GM18861 (cell line): ENCODE measurements at regions not wholly inside any gene's neighbourhood (a gene's known extent, or its start where the extent isn't known, plus 50 kb on each side); places are given as distances from the start of the nearest gene placed in this dataset.

Experiments
- ATAC-seq: cut with Tn5 transposase; IDR thresholded peaks from one replicate; pipeline ENCODE4 v1.9.1; 2021; ENCODE audit not compliant: unreplicated experiment

- no peak for ATAC-seq
These were observed 1718.0 kb upstream of the PCDH7 start for GRCh38 chr4:29002151-29002550.

GRCh38 chr4:29005838-29006237, 1714.3 kb upstream of the PCDH7 start:
- no peak for ATAC-seq

GRCh38 chr4:29009908-29010307, 1710.3 kb upstream of the PCDH7 start:
- no peak for ATAC-seq

- ATAC-seq, result no peak
These were observed 1706.8 kb upstream of the PCDH7 start for GRCh38 chr4:29013341-29013740.

- ATAC-seq, result no peak
These were observed 1705.6 kb upstream of the PCDH7 start for GRCh38 chr4:29014555-29014954.

GRCh38 chr4:29033703-29034102, 1686.5 kb upstream of the PCDH7 start:
- no peak for ATAC-seq

- no peak for ATAC-seq
These were observed 1682.7 kb upstream of the PCDH7 start for GRCh38 chr4:29037501-29037900.

- no peak for ATAC-seq
These were observed 1676.8 kb upstream of the PCDH7 start for GRCh38 chr4:29043411-29043810.

GRCh38 chr4:29046186-29046585, 1674.0 kb upstream of the PCDH7 start:
- no peak for ATAC-seq

GRCh38 chr4:29046781-29047180, 1673.4 kb upstream of the PCDH7 start:
- no peak for ATAC-seq

- ATAC-seq, result no peak
These were observed 1672.7 kb upstream of the PCDH7 start for GRCh38 chr4:29047341-29048041.

GRCh38 chr4:29051381-29051965, 1668.7 kb upstream of the PCDH7 start:
- ATAC-seq, result no peak

GRCh38 chr4:29052266-29052665, 1667.9 kb upstream of the PCDH7 start:
- no peak for ATAC-seq

- no peak for ATAC-seq
These were observed 1661.6 kb upstream of the PCDH7 start for GRCh38 chr4:29058531-29058930.

- no peak for ATAC-seq
These were observed 1653.3 kb upstream of the PCDH7 start for GRCh38 chr4:29066861-29067260.

GRCh38 chr4:29073571-29073970, 1646.6 kb upstream of the PCDH7 start:
- ATAC-seq, result no peak

GRCh38 chr4:29075366-29075765, 1644.8 kb upstream of the PCDH7 start:
- ATAC-seq, result no peak

- no peak for ATAC-seq
These were observed 1640.9 kb upstream of the PCDH7 start for GRCh38 chr4:29079260-29079659.

GRCh38 chr4:29081234-29081955, 1638.8 kb upstream of the PCDH7 start:
- ATAC-seq, result no peak

- no peak for ATAC-seq
These were observed 1637.5 kb upstream of the PCDH7 start for GRCh38 chr4:29082684-29083083.

GRCh38 chr4:29085748-29086147, 1634.4 kb upstream of the PCDH7 start:
- no peak for ATAC-seq

GRCh38 chr4:29104694-29105093, 1615.5 kb upstream of the PCDH7 start:
- no peak for ATAC-seq
